GM12801 (cell line): ENCODE measurements at regions not wholly inside any gene's neighbourhood (a gene's known extent, or its start where the extent isn't known, plus 50 kb on each side); places are given as distances from the start of the nearest gene placed in this dataset.

Experiments used
- CTCF ChIP-seq: IDR thresholded peaks from one replicate; pipeline ENCODE4 v1.5.1; 2011; ENCODE audit warnings: control low read depth; ENCODE audit not compliant: insufficient read length; ENCODE audit errors: extremely low read depth

GRCh38 chr4:124429746-124430250 is 282.7 kb downstream of the ANKRD50 start:
- no peak for TF ChIP-seq CTCF

- TF ChIP-seq CTCF: no peak
Observed at GRCh38 chr4:124431653-124432192, 280.8 kb downstream of the ANKRD50 start.

- TF ChIP-seq CTCF: no peak
Observed at GRCh38 chr4:124432500-124432899, 280.0 kb downstream of the ANKRD50 start.

- no peak for TF ChIP-seq CTCF
Observed at GRCh38 chr4:124433044-124433443, 279.5 kb downstream of the ANKRD50 start.

- TF ChIP-seq CTCF: no peak
Observed at GRCh38 chr4:124433500-124433899, 279.0 kb downstream of the ANKRD50 start.

- no peak for TF ChIP-seq CTCF
Observed at GRCh38 chr4:124435274-124435950, 277.1 kb downstream of the ANKRD50 start.

GRCh38 chr4:124437853-124438495 is 274.6 kb downstream of the ANKRD50 start:
- no peak for TF ChIP-seq CTCF
